GM12891 (cell line): ENCODE measurements at regions not wholly inside any gene's neighbourhood (a gene's known extent, or its start where the extent isn't known, plus 50 kb on each side); places are given as distances from the start of the nearest gene placed in this dataset.

Experiments used
- PAX5 ChIP-seq: IDR thresholded peaks from 2 replicates; pipeline ENCODE4 v1.6.1; 2011; ENCODE audit warnings: low read length, moderate library complexity, mild to moderate bottlenecking; ENCODE audit not compliant: insufficient read depth, severe bottlenecking
- POLR2A ChIP-seq: IDR thresholded peaks from 2 replicates; pipeline ENCODE4 v1.6.1; 2011; ENCODE audit warnings: low read depth, low read length, control low read depth
- POLR2AphosphoS5 ChIP-seq: IDR thresholded peaks from 2 replicates; pipeline ENCODE4 v1.6.1; 2011; ENCODE audit warnings: low read depth, low read length, control low read depth
- POU2F2 ChIP-seq: IDR thresholded peaks from 2 replicates; pipeline ENCODE4 v1.6.1; 2011; ENCODE audit warnings: low read depth, mild to moderate bottlenecking, control low read depth, low read length, moderate library complexity
- SPI1 ChIP-seq: IDR thresholded peaks from 2 replicates; pipeline ENCODE4 v1.6.1; 2011; ENCODE audit warnings: low read depth, low read length, control low read depth
- TAF1 ChIP-seq: IDR thresholded peaks from 2 replicates; pipeline ENCODE4 v1.6.1; 2011; ENCODE audit warnings: low read depth, low read length, control low read depth

GRCh38 chr4:134807231-134807745, 605.7 kb upstream of the PABPC4L start:
- TF ChIP-seq POLR2AphosphoS5 (no peak), TAF1 (no peak), POLR2A (no peak), PAX5 (no peak), SPI1 (no peak), POU2F2 (no peak)
